Esophagus squamous epithelium (tissue), 4 donors: ENCODE measurements at regions not wholly inside any gene's neighbourhood (a gene's known extent, or its start where the extent isn't known, plus 50 kb on each side); places are given as distances from the start of the nearest gene placed in this dataset.

Experiments
- CTCF ChIP-seq, 6 experiments: fragments of 450-650 bp in 4 of 6; fragments of 200-600 bp in 2 of 6; sonication (generic) in 2 of 6; IDR thresholded peaks; one replicate each; pipeline ENCODE4 v1.5.1; 2016 to 2019; ENCODE audit warnings: antibody characterized with exemption in 6 of 6, mild to moderate bottlenecking in 4 of 6, moderate library complexity in 4 of 6
- POLR2A ChIP-seq, 4 donors: fragments of 450-650 bp; IDR thresholded peaks; one replicate each; pipeline ENCODE4 v1.6.1; 2017; ENCODE audit warnings: antibody characterized with exemption in 4 of 4, mild to moderate bottlenecking in 4 of 4, moderate library complexity in 3 of 4

GRCh38 chr16:66044556-66044955 is 321.9 kb upstream of the CDH5 start:
- TF ChIP-seq CTCF (IDR thresholded peaks at IDR 0.05) (no peak), POLR2A (IDR thresholded peaks at IDR 0.05) (no peak)
